Stimulated activated CD8-positive, alpha-beta memory T cell treated with anti-CD3 and anti-CD28 coated beads, Interleukin-4, amount 100 ng/mL, for 48 hours (primary cell): ENCODE measurements at regions not wholly inside any gene's neighbourhood (a gene's known extent, or its start where the extent isn't known, plus 50 kb on each side); places are given as distances from the start of the nearest gene placed in this dataset.

Experiments
- DNase-seq: peaks from one replicate; pipeline ENCODE4 v3.0.0-alpha.2; 2020

DNA sequence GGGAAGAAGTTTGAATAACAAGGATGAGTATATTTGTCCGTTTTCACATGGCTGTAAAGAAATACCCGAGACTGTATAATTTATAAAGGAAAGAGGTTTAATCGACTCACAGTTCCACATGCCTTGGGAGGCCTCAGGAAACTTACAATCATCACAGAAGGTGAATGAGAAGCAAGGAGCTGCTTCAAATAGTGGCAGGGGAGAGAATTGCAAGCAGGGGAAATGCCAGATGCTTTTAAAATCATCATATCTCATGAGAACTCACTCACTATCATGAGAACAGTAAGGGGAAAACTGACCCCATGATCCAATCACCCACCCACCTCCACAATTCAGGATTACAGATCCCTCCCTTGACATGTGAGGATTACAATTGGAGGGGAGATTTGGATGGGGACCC lies 212.8 kb upstream of the CDH8 start:
- DNase-seq, result no peak

GRCh38 chr16:62240722-62241121 lies 204.5 kb upstream of the CDH8 start:
- DNase-seq, result no peak

GRCh38 chr16:62225675-62226074 lies 189.4 kb upstream of the CDH8 start:
- DNase-seq, result peak; percentile 52

- DNase-seq, result no peak
These were observed 188.5 kb upstream of the CDH8 start for GRCh38 chr16:62224646-62225209.

DNA sequence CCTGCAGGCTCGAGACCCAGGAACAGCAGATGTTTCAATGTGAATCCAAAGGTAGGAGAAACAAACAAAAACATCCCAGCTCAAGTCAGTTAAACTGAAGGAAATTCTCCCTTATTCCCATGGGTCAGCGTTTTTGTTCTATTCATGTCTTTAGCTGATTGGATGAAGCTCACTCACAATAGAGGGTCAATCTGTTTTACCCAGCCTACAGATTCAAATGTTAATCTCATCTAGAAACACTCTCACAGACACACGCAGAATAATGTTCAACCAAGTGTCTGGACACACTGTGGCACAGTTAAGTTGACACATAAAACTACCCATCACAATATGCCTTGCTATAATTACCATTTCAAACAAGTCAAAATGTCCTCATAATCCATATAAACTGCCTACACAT lies 180.6 kb upstream of the CDH8 start:
- no peak for DNase-seq

- no peak for DNase-seq
These were observed 177.5 kb upstream of the CDH8 start for GRCh38 chr16:62213763-62214162.

GRCh38 chr16:62208934-62209333 lies 172.7 kb upstream of the CDH8 start:
- DNase-seq, result no peak

- DNase-seq, result no peak
These were observed 169.2 kb upstream of the CDH8 start for GRCh38 chr16:62205459-62205858.

DNA sequence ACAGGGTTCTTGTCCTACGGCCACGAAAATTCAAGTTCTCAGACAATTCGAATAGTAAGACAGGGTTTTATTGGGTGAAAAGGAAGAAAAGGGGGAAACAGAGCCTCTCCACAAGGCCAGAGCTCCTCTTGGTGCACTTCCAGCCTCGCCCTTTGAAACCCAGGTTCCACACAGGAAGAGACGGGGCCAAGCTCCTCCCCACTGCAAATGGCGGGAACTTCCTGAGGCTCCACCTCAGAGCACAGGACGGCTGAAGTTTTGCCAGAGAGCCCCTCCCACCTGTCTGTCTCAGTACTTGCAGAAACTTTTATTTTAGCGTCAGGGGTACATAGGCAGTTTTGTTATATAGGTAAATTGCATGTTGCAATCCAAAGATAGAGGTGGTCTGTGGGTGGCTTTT lies 165.7 kb upstream of the CDH8 start:
- DNase-seq, result no peak

DNA sequence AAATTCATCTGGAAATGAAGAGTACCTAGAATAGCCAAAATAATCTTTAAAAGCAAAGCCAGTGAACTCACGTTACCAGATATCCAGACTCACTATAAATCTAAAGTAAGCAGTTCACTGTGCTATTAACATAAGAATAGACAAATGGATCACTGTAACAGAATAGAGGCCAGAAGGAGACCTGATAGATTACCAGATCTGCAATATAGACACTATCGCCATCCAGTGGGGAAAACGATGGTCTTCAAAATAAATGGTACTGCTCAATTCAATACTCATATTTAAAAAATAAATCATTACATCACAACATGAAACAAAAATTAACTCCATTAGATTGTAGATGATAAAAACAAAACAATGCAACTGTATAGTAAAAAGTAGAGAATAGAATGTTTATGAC lies 158.6 kb upstream of the CDH8 start:
- no peak for DNase-seq

GRCh38 chr16:62190426-62190825 lies 154.2 kb upstream of the CDH8 start:
- DNase-seq, result no peak

DNA sequence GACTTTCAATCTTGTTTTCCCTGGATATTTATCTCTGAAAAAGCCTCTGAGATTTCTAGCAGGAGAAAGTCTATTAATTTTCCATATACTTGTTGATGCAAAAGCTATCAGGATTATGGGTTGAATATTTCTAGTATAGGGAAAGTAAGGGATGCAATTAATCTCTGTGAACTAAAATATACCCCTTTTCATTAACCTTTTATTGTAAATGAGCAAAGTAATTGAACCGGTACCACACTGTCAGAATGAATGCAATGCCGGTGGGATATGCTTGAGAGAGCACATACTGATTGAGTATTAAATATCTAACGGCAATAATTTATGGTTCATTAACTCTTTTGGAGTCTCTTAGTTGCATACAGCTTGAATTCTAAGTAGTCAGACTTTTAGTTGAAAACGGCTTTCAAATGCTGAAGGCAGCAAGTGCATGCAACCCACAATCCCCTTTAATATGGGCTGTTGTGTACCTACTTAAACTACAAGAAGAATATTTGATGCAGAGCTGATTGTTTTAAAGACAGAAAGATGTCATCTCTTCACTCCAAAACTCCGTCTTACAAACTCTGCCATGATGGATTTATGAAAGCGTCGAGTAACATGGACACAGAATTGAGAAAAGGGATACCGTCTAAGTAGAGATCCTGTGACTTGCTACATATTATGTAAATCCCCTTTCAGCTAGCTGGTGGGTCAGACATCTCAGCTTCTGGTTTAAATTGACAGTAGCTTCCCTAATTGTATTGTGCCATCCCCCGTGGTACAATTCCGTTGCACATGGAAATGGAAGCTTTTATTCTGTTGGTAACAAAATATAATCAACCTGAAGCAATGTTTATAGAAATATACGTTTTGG lies 141.3 kb upstream of the CDH8 start:
- DNase-seq, result no peak

DNA sequence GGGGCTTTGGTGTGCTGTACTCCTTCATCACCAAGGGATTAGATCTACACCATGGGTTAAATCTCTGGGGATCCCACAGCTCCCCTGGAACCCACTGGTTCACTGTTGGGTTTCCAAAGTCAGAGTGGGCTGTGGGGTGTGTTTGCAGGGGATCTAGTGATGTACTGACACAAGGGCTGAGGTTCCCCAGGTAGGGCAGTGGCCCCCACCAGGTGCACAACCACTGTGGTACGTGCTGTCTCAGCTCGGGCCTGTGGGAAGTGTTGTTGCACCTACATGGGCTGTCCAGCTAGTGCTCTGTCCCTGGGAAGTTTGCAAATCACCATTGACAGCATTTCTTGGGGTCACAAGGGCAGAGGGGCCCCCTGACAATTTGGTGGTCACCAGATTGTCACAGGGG lies 134.4 kb upstream of the CDH8 start:
- DNase-seq, result no peak

DNA sequence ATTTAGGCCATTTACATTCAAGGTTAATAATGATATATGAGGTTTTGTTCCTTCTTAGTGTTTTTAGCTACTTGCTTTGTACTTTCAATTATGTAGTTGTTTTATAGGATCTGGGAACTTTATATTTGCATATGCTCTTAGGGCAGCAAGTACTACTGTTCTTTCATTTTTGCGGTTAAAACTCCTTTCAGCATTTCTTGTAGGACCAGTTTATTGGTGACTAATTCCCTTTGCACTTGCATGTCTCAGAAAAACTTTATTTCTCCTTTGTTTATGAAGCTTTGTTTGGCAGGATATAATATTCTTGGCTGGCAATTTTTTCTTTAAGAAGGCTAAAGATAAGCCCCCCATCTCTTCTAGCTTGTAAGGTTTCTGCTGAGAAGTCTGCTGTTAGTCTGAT lies 131.3 kb upstream of the CDH8 start:
- DNase-seq, result no peak

DNA sequence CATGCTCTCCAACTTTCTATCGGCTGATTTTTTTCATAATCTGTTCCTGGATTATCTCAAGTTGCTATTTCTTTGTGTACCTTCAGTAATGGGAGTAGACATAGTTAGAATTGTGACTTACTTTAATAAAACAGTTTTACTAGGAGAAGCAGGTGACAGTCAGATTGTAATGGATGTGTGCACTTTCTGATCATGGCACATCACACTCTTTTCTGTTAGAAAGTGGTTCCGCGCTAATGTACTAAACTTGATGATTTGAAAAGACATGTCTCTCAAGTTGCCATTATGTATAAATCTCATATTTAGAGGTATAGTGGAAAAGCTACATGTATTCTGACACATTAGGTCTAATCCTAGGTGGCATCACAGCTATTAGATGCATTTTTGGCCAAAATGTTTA lies 121.3 kb upstream of the CDH8 start:
- DNase-seq, result no peak

DNA sequence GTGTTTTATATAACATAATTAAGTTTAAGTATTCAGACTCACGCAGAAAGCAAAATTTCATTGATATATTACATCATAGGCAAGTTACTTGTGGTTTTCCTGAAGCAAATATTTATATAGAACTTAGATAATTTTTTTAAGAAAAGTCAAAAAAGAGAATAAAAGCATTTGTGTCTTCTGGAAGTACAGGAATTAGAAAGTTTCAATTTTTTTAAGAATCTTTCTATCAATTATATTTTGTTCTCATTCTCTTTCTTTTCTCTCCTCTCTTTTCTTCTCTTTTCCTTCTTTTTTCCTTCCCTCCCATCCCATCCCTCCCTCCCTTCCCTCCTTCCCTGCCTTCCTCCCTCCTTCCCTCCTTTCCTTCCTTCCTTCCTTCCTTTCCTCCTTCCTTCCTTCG lies 120.7 kb upstream of the CDH8 start:
- DNase-seq, result no peak

- DNase-seq, result no peak
These were observed 113.4 kb upstream of the CDH8 start for GRCh38 chr16:62149631-62150030.

GRCh38 chr16:62137996-62138395 lies 101.8 kb upstream of the CDH8 start:
- DNase-seq, result no peak

- DNase-seq, result no peak
These were observed 99.7 kb upstream of the CDH8 start for GRCh38 chr16:62135911-62136310.

- no peak for DNase-seq
These were observed 99.2 kb upstream of the CDH8 start for GRCh38 chr16:62135446-62135845.

- DNase-seq, result no peak
These were observed 93.9 kb upstream of the CDH8 start for GRCh38 chr16:62130101-62130500.

DNA sequence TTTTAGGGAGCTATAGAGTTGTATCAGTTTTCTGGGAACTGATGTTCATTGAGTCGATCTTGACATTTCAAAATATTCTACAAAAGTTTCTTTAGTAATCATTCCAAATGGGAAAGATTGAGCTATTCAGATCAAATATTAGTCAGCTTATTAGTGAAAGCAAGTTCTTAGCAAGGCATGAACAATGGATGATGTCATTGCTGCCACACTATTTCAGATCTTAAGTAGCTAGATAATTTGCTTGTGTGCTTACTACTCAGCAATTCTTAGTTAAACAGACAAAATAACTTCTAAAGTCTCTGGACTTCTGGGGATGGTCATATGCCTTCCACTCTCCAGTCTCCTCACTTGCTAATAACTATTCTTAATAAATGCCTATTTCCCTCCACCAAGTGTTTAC lies 69.0 kb upstream of the CDH8 start:
- DNase-seq, result no peak

DNA sequence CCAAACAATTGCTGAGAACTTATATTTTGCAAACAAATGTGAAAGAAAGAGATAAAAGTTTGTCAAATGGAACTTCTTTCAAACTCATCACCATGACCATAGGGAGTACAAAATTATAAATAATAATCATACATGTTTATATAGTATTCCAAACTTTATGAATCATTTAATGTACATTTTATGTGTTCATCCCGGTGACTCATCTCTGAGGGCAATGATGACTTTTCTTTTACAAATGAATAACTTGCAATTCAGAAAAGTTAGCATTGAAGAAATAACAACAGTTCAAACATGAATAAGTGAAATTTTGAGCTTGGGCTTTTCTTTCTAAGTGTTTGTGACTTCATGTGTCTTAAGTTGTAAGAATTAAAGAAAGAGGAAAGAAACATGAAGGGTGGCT lies 66.3 kb upstream of the CDH8 start:
- no peak for DNase-seq

DNA sequence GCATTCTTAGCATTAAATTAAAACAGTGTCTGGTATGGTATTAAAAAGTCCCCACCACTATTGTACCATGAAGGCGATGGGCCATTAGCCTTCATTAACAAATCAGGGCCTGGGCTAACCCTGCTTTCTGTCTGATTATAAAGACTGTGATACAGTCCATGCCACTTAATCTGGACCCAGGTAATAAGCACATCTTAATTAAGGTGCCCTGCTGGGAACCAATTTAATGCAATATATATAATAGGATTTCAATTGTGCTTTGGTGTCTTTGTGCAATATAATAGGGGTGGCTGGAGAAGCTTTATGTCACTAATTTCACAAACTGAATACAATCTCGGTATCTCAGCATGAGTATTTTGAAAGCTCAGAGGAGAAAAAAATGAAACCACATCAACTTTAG lies 64.4 kb upstream of the CDH8 start:
- no peak for DNase-seq

DNA sequence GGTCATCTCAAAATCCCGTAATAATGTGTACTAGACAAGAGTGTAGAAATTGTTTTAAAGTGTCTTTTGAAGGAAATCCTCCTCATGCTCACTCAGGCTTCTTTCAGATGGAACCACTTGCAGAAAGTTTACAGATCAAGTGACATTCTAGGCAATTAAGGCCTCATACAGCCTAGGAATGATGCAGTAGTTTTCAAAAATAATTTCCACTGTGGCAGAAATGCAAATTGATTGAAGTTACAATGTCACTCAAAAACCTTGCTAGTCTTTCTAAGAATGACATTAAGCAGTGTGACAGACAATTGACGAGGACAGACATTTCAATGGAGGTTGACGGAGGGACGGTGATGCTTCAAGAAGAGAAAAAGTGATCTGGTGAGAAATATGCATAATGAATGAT lies 53.5 kb upstream of the CDH8 start:
- no peak for DNase-seq
